ENCODE measurements at regions not wholly inside any gene's neighbourhood (a gene's known extent, or its start where the extent isn't known, plus 50 kb on each side); places are given as distances from the start of the nearest gene placed in this dataset.

GRCh38 chr12:95397571-95397970, 76.4 kb upstream of the METAP2 start:
- Histone ChIP-seq H3K4me1 (ENCODE audit: control insufficient read depth, low read depth, low read length) (no peaks in the 10 kb centered on the region), H3K56ac (ENCODE audit: low read length) (no peak overlapping the region), H4K5ac (ENCODE audit: low read length) (no peak overlapping the region), H3K4ac (ENCODE audit: low read depth, low read length) (no peak overlapping the region), H3K9ac (ENCODE audit: low read length) (no peak overlapping the region), H3K18ac (ENCODE audit: low read length) (no peak overlapping the region), H3K79me1 (ENCODE audit: low read length) (no peaks in the 10 kb centered on the region), H2BK120ac (ENCODE audit: low read depth, low read length) (no peak overlapping the region), H3K27ac (ENCODE audit: low read depth, low read length) (no peak overlapping the region), H2BK15ac (replicated peaks; ENCODE audit: low read depth) (no peak overlapping the region), H3K23ac (ENCODE audit: low read length) (no peak overlapping the region), H2BK5ac (ENCODE audit: low read length) (no peak overlapping the region), H3K4me2 (ENCODE audit: low read length) (no peak overlapping the region), H3K27me3 (ENCODE audit: insufficient read depth, low read length, poor library complexity) (no peaks in the 10 kb centered on the region), H3K36me3 (ENCODE audit: control insufficient read depth, insufficient read depth, low read length) (no peaks in the 10 kb centered on the region), H4K8ac (ENCODE audit: low read depth, low read length) (no peak overlapping the region), H3K4me3 (ENCODE audit: low read length) (no peak overlapping the region), H3K79me2 (ENCODE audit: control insufficient read depth, insufficient read depth, low read length) (no peaks in the 10 kb centered on the region), H2AK5ac (ENCODE audit: low read length) (no peak overlapping the region)
- WGBS (ENCODE audit: extremely low coverage, insufficient coverage, low lambda C conversion rate), result no CpG with 5 or more reads among the region's 5 CpGs
- no peak for DNase-seq

- Histone ChIP-seq H4K5ac (ENCODE audit: low read length) (no peak overlapping the region), H3K79me2 (ENCODE audit: control insufficient read depth, insufficient read depth, low read length) (no peaks in the 10 kb centered on the region), H3K79me1 (ENCODE audit: low read length) (no peaks in the 10 kb centered on the region), H3K18ac (ENCODE audit: low read length) (no peak overlapping the region), H2BK15ac (replicated peaks; ENCODE audit: low read depth) (no peak overlapping the region), H3K4ac (ENCODE audit: low read depth, low read length) (no peak overlapping the region), H2BK120ac (ENCODE audit: low read depth, low read length) (no peak overlapping the region), H3K36me3 (ENCODE audit: control insufficient read depth, insufficient read depth, low read length) (no peaks in the 10 kb centered on the region), H3K9ac (ENCODE audit: low read length) (no peak overlapping the region), H3K56ac (ENCODE audit: low read length) (no peak overlapping the region), H3K4me1 (ENCODE audit: control insufficient read depth, low read depth, low read length) (no peaks in the 10 kb centered on the region), H4K8ac (ENCODE audit: low read depth, low read length) (no peak overlapping the region), H3K27ac (ENCODE audit: low read depth, low read length) (no peak overlapping the region), H2BK5ac (ENCODE audit: low read length) (no peak overlapping the region), H3K27me3 (ENCODE audit: insufficient read depth, low read length, poor library complexity) (no peaks in the 10 kb centered on the region), H3K23ac (ENCODE audit: low read length) (no peak overlapping the region), H3K4me3 (ENCODE audit: low read length) (no peak overlapping the region), H2AK5ac (ENCODE audit: low read length) (no peak overlapping the region), H3K4me2 (ENCODE audit: low read length) (no peak overlapping the region)
- no CpG with 5 or more reads among the region's 4 CpGs for WGBS (ENCODE audit: extremely low coverage, insufficient coverage, low lambda C conversion rate)
- DNase-seq, result no peak
These were observed 71.9 kb upstream of the METAP2 start for GRCh38 chr12:95402096-95402495.

- Histone ChIP-seq H3K4me2 (ENCODE audit: low read length) (no peak overlapping the region), H4K8ac (ENCODE audit: low read depth, low read length) (no peak overlapping the region), H3K4me1 (ENCODE audit: control insufficient read depth, low read depth, low read length) (no peaks in the 10 kb centered on the region), H2BK15ac (replicated peaks; ENCODE audit: low read depth) (no peak overlapping the region), H3K4ac (ENCODE audit: low read depth, low read length) (no peak overlapping the region), H3K56ac (ENCODE audit: low read length) (no peak overlapping the region), H2BK120ac (ENCODE audit: low read depth, low read length) (no peak overlapping the region), H3K27ac (ENCODE audit: low read depth, low read length) (no peak overlapping the region), H2AK5ac (ENCODE audit: low read length) (no peak overlapping the region), H2BK5ac (ENCODE audit: low read length) (no peak overlapping the region), H3K23ac (ENCODE audit: low read length) (no peak overlapping the region), H3K79me1 (ENCODE audit: low read length) (no peaks in the 10 kb centered on the region), H3K9ac (ENCODE audit: low read length) (no peak overlapping the region), H3K27me3 (ENCODE audit: insufficient read depth, low read length, poor library complexity) (no peaks in the 10 kb centered on the region), H3K36me3 (ENCODE audit: control insufficient read depth, insufficient read depth, low read length) (no peaks in the 10 kb centered on the region), H4K5ac (ENCODE audit: low read length) (no peak overlapping the region), H3K18ac (ENCODE audit: low read length) (no peak overlapping the region), H3K79me2 (ENCODE audit: control insufficient read depth, insufficient read depth, low read length) (no peaks in the 10 kb centered on the region), H3K4me3 (ENCODE audit: low read length) (no peak overlapping the region)
- WGBS (ENCODE audit: extremely low coverage, insufficient coverage, low lambda C conversion rate), result no CpG with 5 or more reads among the region's 8 CpGs
- DNase-seq, result no peak
These were observed 65.8 kb upstream of the METAP2 start for GRCh38 chr12:95408201-95408600.

- H3K23ac ChIP-seq (ENCODE audit: low read length), result no peak overlapping the region
- H3K79me2 ChIP-seq (ENCODE audit: control insufficient read depth, insufficient read depth, low read length), result no peaks in the 10 kb centered on the region
- no peak overlapping the region for H3K9ac ChIP-seq (ENCODE audit: low read length)
- H4K5ac ChIP-seq (ENCODE audit: low read length), result no peak overlapping the region
- no peak overlapping the region for H3K27ac ChIP-seq (ENCODE audit: low read depth, low read length)
- no peak for DNase-seq
- no peak overlapping the region for H4K8ac ChIP-seq (ENCODE audit: low read depth, low read length)
- no peaks in the 10 kb centered on the region for H3K36me3 ChIP-seq (ENCODE audit: control insufficient read depth, insufficient read depth, low read length)
- WGBS (ENCODE audit: extremely low coverage, insufficient coverage, low lambda C conversion rate), result no CpG with 5 or more reads among the region's 3 CpGs
- no peak overlapping the region for H3K4ac ChIP-seq (ENCODE audit: low read depth, low read length)
- no peaks in the 10 kb centered on the region for H3K4me1 ChIP-seq (ENCODE audit: control insufficient read depth, low read depth, low read length)
- H2AK5ac ChIP-seq (ENCODE audit: low read length), result no peak overlapping the region
- no peak overlapping the region for H2BK15ac ChIP-seq (replicated peaks; ENCODE audit: low read depth)
- H3K4me2 ChIP-seq (ENCODE audit: low read length), result no peak overlapping the region
- H3K56ac ChIP-seq (ENCODE audit: low read length), result no peak overlapping the region
- no peak overlapping the region for H3K4me3 ChIP-seq (ENCODE audit: low read length)
- H3K18ac ChIP-seq (ENCODE audit: low read length), result no peak overlapping the region
- H3K27me3 ChIP-seq (ENCODE audit: insufficient read depth, low read length, poor library complexity), result no peaks in the 10 kb centered on the region
- no peak overlapping the region for H2BK120ac ChIP-seq (ENCODE audit: low read depth, low read length)
- no peaks in the 10 kb centered on the region for H3K79me1 ChIP-seq (ENCODE audit: low read length)
- H2BK5ac ChIP-seq (ENCODE audit: low read length), result no peak overlapping the region
These were observed 62.9 kb upstream of the METAP2 start for GRCh38 chr12:95411057-95411456.

GRCh38 chr12:95411466-95411865, 62.5 kb upstream of the METAP2 start:
- Histone ChIP-seq H2BK5ac (ENCODE audit: low read length) (no peak overlapping the region), H3K23ac (ENCODE audit: low read length) (no peak overlapping the region), H3K4me3 (ENCODE audit: low read length) (no peak overlapping the region), H3K9ac (ENCODE audit: low read length) (no peak overlapping the region), H3K79me2 (ENCODE audit: control insufficient read depth, insufficient read depth, low read length) (no peaks in the 10 kb centered on the region), H3K27me3 (ENCODE audit: insufficient read depth, low read length, poor library complexity) (no peaks in the 10 kb centered on the region), H3K4me1 (ENCODE audit: control insufficient read depth, low read depth, low read length) (no peaks in the 10 kb centered on the region), H2BK15ac (replicated peaks; ENCODE audit: low read depth) (no peak overlapping the region), H3K27ac (ENCODE audit: low read depth, low read length) (no peak overlapping the region), H3K56ac (ENCODE audit: low read length) (no peak overlapping the region), H3K18ac (ENCODE audit: low read length) (no peak overlapping the region), H3K4ac (ENCODE audit: low read depth, low read length) (no peak overlapping the region), H4K5ac (ENCODE audit: low read length) (no peak overlapping the region), H3K79me1 (ENCODE audit: low read length) (no peaks in the 10 kb centered on the region), H3K36me3 (ENCODE audit: control insufficient read depth, insufficient read depth, low read length) (no peaks in the 10 kb centered on the region), H4K8ac (ENCODE audit: low read depth, low read length) (no peak overlapping the region), H2AK5ac (ENCODE audit: low read length) (no peak overlapping the region), H3K4me2 (ENCODE audit: low read length) (no peak overlapping the region), H2BK120ac (ENCODE audit: low read depth, low read length) (no peak overlapping the region)
- DNase-seq, result no peak
- no CpG with 5 or more reads among the region's 3 CpGs for WGBS (ENCODE audit: extremely low coverage, insufficient coverage, low lambda C conversion rate)

- Histone ChIP-seq H3K36me3 (ENCODE audit: control insufficient read depth, insufficient read depth, low read length) (no peaks in the 10 kb centered on the region), H3K4me1 (ENCODE audit: control insufficient read depth, low read depth, low read length) (no peaks in the 10 kb centered on the region)
- WGBS (ENCODE audit: extremely low coverage, insufficient coverage, low lambda C conversion rate), result no CpG with 5 or more reads among the region's 4 CpGs
These were observed 61.3 kb upstream of the METAP2 start for GRCh38 chr12:95412482-95413311.

More at GRCh38 chr12:95412482-95413311, 61.3 kb upstream of the METAP2 start:
- H4K8ac ChIP-seq (ENCODE audit: low read depth, low read length), result no peak overlapping the region
- no peak for DNase-seq
- no peak overlapping the region for H2AK5ac ChIP-seq (ENCODE audit: low read length)
- no peaks in the 10 kb centered on the region for H3K79me1 ChIP-seq (ENCODE audit: low read length)
- H2BK120ac ChIP-seq (ENCODE audit: low read depth, low read length), result no peak overlapping the region
- no peak overlapping the region for H4K5ac ChIP-seq (ENCODE audit: low read length)
- no peak overlapping the region for H2BK5ac ChIP-seq (ENCODE audit: low read length)
- H3K79me2 ChIP-seq (ENCODE audit: control insufficient read depth, insufficient read depth, low read length), result no peaks in the 10 kb centered on the region
- H3K4me2 ChIP-seq (ENCODE audit: low read length), result no peak overlapping the region
- no peaks in the 10 kb centered on the region for H3K27me3 ChIP-seq (ENCODE audit: insufficient read depth, low read length, poor library complexity)
- H2BK15ac ChIP-seq (replicated peaks; ENCODE audit: low read depth), result no peak overlapping the region
- no peak overlapping the region for H3K18ac ChIP-seq (ENCODE audit: low read length)
- no peak overlapping the region for H3K4me3 ChIP-seq (ENCODE audit: low read length)
- H3K9ac ChIP-seq (ENCODE audit: low read length), result no peak overlapping the region
- H3K23ac ChIP-seq (ENCODE audit: low read length), result no peak overlapping the region
- no peak overlapping the region for H3K56ac ChIP-seq (ENCODE audit: low read length)
- H3K4ac ChIP-seq (ENCODE audit: low read depth, low read length), result no peak overlapping the region
- no peak overlapping the region for H3K27ac ChIP-seq (ENCODE audit: low read depth, low read length)
